GM18909 (cell line): ENCODE measurements at regions not wholly inside any gene's neighbourhood (a gene's known extent, or its start where the extent isn't known, plus 50 kb on each side); places are given as distances from the start of the nearest gene placed in this dataset.

Experiments
- ATAC-seq: cut with Tn5 transposase; IDR thresholded peaks from one replicate; pipeline ENCODE4 v1.9.1; 2021; ENCODE audit warnings: mild to moderate bottlenecking; ENCODE audit not compliant: unreplicated experiment, poor library complexity

DNA sequence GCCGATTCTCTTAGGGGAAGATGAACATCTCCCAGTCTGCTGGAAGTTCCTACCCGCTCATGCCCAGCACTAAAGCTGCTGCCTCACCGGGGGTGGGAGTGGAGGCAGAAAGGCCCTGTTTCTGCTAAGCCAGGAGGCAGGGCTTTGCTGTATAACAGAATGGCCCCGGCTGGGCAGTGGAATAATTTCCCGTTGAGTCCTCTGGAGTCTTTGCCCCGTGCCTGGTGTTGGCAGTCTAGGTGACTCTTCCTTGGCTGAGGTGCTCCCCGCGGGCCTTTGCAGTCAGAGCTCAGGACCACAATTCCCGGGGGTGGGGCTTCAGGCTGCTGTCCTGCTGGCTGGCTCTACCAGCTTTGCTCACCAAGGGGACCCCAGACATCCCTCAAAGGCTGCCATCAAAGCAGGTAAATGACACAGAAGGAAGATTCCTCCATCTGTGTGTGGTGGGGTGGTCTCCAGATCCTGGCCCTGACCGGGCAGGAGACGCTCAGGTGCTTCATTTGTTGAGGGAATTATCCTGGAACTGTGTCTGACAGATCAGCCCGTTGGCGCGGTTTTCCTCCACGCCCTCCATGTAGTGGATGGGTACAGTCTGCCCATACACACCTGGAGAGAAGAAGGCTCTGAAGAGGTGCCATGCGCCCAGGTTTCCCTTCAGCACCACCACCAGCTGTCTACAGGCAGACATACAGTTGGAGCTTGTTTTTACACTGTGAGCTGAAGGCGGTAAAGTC, 209.9 kb downstream of the TEX29 start:
- no peak for ATAC-seq

DNA sequence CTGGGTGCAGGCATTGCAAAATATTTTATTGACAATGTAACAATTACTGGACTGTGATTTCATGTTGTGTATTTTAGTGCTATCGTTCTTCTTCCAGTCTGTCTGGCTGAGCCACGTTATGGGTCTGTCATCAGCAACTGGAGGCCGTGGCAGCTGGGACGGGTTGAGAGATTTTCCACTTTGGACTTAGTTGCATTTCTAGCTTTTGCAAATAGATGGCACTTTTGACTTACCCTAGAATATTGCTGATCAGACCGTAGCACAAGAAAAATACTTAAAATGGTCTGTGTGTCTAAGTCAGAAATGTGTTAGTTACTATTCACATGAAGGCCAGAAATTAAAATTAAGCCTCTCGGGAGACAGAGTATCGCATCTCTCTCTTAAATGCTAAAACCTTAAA, 211.1 kb downstream of the TEX29 start:
- no peak for ATAC-seq

DNA sequence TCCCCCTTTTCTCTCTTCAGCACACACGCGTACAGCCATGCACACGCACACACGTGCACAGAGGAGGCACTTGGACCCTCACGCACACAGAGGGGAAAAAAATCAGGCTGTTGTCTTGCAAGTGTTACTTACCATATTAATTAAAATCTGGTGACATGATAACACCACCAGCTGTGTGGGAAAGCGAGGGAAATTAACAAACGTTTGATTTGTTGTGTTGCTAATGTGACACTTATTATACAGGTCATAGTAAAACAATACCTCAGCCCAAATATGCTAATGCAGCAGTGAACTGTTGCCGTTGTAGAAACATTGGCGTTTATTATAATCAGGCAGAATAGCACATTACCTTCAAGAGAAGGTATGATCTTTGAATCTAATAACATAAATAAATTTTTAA, 211.7 kb downstream of the TEX29 start:
- no peak for ATAC-seq

- no peak for ATAC-seq
Measured at GRCh38 chr13:111533900-111534683, 213.7 kb downstream of the TEX29 start.

DNA sequence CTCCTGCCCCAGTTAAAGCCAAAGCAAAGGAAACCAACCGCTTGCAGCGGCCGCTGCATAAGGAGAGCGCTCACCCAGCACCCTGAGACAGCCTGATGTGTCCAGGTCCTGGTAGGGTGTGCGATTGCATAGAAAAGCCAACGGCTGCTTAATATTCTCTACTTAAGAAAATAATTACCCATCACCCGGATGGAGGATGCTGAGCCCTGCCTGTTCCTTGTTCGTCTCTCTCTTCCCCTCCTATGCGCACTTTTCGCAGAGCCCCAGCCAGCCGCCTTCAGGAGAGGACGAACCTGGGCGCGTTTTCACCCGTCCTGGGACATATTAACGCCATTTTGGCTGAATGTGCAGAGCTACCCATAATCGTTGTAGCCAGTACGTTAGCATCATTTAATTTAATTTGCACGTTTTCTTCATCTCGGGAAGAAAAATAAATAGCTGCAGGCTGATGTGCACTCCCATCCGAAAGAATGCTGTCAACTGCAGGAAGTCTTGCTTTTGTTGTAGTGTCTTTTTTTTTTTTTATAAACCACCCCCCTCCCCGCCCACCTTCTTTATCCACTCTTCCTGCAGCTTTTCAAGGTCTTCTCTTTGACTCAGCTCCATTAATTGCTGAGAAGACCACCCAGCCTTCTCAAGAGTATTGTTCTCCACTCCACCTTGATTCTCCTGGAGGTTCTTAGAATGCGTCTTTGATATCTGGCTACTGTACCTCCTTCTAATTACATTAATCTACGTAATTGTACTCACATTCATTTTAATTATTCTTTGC, 214.5 kb downstream of the TEX29 start:
- ATAC-seq, result no peak

DNA sequence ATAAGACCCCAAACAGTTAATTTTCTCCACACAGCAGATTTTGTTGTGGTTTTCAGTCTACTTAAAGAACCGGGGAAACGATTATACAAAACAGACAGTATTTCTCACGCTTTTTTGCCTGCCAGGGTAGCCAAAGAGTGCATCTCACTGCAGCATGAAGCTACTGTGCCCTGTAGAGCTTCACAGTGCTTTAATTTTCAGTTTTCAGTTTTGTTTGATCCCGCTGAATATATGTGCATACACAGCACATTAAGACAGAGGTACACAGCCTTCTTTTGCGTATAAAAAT, 215.0 kb downstream of the TEX29 start:
- no peak for ATAC-seq

DNA sequence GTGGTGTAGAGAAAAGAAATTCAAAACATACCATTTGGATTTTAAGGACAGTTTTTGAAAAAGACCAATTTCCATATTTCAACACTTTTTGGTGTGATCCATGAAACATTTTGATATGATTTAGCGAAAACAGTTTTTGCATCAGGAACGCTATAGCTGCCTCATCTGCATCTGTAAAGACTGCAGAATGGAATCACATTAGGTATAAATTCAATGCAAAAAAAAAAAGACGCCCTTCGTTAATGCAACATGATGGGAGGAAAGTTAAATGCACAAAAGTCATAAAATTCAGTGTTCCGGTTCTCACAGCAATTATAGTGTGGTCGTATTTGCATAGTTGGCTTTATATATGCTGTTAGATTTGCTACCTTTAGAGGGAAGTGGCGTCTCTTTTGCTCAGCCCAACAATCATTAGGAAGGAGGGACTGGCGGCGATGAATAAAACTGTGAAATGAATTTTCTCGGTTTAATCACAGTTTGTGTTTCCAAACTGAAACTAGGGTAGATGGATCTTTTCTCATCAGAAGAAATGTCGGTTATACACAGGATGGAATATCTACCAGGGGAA, 215.7 kb downstream of the TEX29 start:
- ATAC-seq, result no peak

- ATAC-seq, result no peak
Measured at GRCh38 chr13:111537115-111537728, 216.8 kb downstream of the TEX29 start.

GRCh38 chr13:111537843-111538499, 217.5 kb downstream of the TEX29 start:
- ATAC-seq, result no peak

- ATAC-seq, result no peak
Measured at GRCh38 chr13:111539252-111539651, 218.8 kb downstream of the TEX29 start.

DNA sequence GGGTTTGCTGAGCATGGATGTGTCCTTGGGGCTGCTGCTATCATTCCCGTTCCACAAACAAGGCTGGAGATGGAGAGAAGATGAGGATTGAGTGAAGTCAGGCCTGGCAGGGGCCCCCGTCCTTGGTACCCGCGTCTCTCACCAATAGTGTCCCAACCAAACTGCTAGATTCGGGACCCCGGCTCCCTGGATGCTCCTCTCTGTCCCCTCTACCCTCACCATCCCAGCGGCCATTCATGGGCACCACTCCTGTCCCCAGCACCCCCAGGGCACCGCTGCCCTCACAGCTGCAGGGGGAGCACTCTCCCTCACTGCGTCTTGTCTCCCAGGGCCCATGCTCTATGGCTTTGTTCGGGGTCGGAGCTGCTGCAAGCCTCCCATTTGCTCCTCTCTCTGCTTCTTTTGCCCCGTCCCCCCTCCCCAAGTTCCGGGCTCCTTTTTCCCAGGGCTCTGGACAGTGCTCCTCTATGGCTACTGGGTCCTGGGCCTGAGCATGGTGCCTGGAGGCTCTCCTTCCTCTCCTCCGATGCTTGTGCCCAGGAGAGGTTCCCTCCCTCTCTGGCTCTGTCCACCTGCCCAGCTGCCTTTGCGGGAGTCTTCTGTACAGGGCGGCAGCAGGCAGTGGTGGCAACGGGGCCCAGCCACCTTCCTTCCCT, 219.5 kb downstream of the TEX29 start:
- ATAC-seq, result no peak

DNA sequence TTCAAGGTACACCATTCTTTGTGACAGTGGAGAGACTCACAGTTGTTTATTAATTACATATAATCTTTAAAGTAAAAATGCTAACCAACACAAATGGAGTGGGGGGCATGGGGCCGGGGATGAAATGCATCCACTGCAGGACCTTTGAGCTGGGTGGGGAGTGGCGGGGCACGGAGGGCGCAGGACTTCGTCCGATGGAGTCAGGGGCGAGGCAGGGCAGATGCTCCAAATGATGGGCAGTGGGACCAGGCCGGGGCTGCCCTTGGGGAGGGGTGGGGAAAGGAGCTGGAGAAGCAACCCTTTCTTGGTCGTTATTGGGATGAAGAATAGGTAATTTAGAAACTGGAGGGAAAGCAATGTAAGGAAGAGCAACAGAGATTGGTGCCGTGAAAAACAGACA, 220.0 kb downstream of the TEX29 start:
- no peak for ATAC-seq

GRCh38 chr13:111541345-111541744, 220.9 kb downstream of the TEX29 start:
- ATAC-seq, result no peak

DNA sequence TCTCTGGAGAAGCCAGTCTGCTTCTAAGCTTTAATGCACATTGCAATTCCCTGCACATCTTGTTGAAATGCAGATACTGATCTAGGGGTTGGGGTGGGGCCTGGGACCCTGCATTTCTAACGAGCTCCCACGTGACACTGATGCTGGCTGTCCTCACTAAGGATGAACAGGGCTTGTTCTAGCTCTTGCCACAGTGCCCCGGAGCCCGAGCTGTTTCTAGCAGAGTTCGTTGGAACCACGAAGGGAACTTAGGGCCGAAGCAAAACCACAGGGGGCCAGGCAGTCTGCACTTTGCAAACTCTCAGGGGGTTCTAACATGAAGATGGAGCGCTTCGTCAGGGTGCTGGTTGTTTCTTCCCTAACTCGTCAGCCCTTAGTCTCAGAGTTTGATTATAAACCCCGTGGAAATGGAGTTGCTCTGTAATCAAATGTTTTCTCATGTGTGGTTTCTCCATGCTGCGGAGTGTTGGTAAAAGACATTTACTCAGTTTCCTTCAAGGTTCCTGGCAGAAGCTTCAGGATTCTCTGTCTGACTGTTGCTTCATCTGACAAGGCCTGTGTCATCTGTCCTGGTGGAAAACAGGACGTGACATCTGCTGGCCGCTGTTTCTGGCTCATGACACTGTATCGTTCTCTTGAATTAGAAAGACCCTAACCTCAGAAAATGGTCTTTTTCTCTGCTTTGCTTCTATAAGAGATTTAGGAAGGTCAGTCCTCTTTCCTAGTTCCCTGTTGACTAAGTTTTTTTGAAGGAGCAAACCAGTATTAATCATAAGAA, 221.5 kb downstream of the TEX29 start:
- ATAC-seq, result no peak

GRCh38 chr13:111542530-111543341, 222.3 kb downstream of the TEX29 start:
- no peak for ATAC-seq

DNA sequence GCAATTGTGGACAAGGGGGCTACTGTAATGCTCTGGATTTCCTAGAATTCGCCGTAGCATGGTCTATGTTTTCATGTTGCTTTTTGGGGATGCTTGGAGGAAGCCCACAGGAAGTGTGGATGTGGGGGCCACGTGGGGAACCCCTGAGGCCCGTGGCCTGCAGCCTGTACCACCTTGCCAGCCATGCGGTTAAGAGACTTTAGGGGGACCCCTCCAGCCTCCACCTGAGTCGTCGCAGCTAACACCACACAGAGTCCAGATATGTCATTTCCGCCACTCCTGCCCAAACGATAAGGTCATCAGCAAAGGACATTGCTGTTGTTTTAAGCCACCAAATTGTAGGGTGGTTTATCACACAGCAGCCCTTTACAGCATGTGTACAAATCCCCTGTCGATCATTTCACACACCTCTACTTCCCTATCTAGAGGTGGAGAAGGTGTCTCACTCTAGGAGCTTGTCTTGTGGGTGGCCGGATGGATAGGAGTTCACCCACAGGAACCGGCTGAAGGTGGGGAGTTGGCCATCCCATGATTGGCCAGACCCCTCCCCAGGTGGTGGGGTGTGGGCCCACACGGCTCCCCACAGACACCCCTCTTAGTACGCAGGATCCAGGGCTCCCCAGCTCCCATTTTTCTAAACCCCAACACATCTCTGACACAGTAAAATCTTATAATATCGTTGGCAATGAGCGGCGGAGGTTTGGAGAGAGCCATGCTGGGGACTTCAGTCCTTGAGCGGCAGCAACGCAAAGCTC, 226.7 kb downstream of the TEX29 start:
- ATAC-seq, result no peak

DNA sequence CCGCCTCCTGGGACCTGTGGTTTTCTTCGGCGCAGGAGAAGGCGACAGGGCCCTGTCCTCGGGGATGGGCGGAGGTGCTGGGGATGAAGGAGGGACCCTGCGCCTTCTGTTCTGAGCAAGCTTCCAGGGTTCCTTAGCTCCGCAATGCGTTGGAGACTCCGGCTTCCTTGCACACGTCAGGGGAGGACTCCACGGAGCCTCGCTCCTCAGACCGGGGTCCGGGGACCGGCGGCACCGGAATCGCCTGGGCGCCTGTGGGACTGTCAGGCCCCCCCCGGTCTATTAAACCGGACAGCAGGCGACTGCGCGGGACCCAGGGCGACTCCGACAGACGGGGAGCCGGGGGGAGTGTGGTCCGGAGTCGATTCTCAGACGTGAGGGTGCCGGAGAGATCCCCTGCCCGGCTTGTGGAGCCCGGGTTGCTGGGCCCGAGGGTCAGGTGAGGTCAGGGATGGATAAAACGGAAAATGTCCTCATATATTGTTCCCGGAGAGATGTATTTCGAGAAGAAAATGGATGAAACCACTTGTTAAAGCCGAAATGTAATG, 227.4 kb downstream of the TEX29 start:
- no peak for ATAC-seq
